HepG2 (cell line): ENCODE measurements at regions not wholly inside any gene's neighbourhood (a gene's known extent, or its start where the extent isn't known, plus 50 kb on each side); places are given as distances from the start of the nearest gene placed in this dataset.

Experiments used
- ATF7-NPFF ChIP-seq: sonication (generic); formaldehyde crosslinking; IDR thresholded peaks from 2 replicates; pipeline ENCODE4 v1.8.1; 2023; ENCODE audit warnings: mild to moderate bottlenecking, low read depth, missing genetic modification reagents, moderate library complexity
- BORCS8-MEF2B ChIP-seq: sonication (generic); formaldehyde crosslinking; IDR thresholded peaks from 2 replicates; pipeline ENCODE4 v1.8.0; 2022; ENCODE audit warnings: mild to moderate bottlenecking, missing genetic modification reagents
- CBFB ChIP-seq: sonication (generic); formaldehyde crosslinking; IDR thresholded peaks from 2 replicates; pipeline ENCODE4 v1.4.0; 2020; ENCODE audit warnings: missing genetic modification reagents
- GMEB1 ChIP-seq: sonication (generic); formaldehyde crosslinking; IDR thresholded peaks from 2 replicates; pipeline ENCODE4 v1.5.1; 2020; ENCODE audit warnings: missing genetic modification reagents, mild to moderate bottlenecking, borderline replicate concordance
- HOXA7 ChIP-seq: sonication (generic); formaldehyde crosslinking; IDR thresholded peaks from 2 replicates; pipeline ENCODE4 v1.8.1; 2022; ENCODE audit warnings: mild to moderate bottlenecking, missing genetic modification reagents, moderate library complexity
- MTA3 ChIP-seq: sonication (generic); formaldehyde crosslinking; IDR thresholded peaks from 2 replicates; pipeline ENCODE4 v1.4.0; 2020; ENCODE audit warnings: missing genetic modification reagents
- NFATC3 ChIP-seq: sonication (generic); formaldehyde crosslinking; IDR thresholded peaks from 2 replicates; pipeline ENCODE4 v1.5.1; 2020; ENCODE audit warnings: mild to moderate bottlenecking, missing genetic modification reagents
- PCBP2 ChIP-seq: fragments of 200-400 bp; formaldehyde crosslinking; optimal IDR thresholded peaks from 2 replicates; pipeline ENCODE3; 2018; ENCODE audit warnings: low read length, low read depth; ENCODE audit not compliant: poor library complexity, severe bottlenecking
- POLR2AphosphoS5 ChIP-seq: IDR thresholded peaks from 2 replicates; pipeline ENCODE4 v1.6.1; 2012; ENCODE audit warnings: low read depth, low read length
- RBAK ChIP-seq: sonication (generic); formaldehyde crosslinking; IDR thresholded peaks from 2 replicates; pipeline ENCODE4 v1.5.1; 2020; ENCODE audit warnings: mild to moderate bottlenecking, missing genetic modification reagents
- SRY ChIP-seq: sonication (generic); formaldehyde crosslinking; IDR thresholded peaks from 2 replicates; pipeline ENCODE4 v1.8.0; 2022; ENCODE audit warnings: mild to moderate bottlenecking, missing genetic modification reagents
- ZNF337 ChIP-seq: sonication (generic); formaldehyde crosslinking; IDR thresholded peaks from 2 replicates; pipeline ENCODE4 v1.5.1; 2020; ENCODE audit warnings: missing genetic modification reagents, low read depth, mild to moderate bottlenecking, borderline replicate concordance
- ZNF570 ChIP-seq: sonication (generic); formaldehyde crosslinking; IDR thresholded peaks from 2 replicates; pipeline ENCODE4 v1.4.0; 2020; ENCODE audit warnings: mild to moderate bottlenecking, missing genetic modification reagents, borderline replicate concordance
- ZNF614 ChIP-seq: IDR thresholded peaks from 2 replicates; pipeline ENCODE4 v1.6.1; 2018; ENCODE audit warnings: missing biosample characterization, missing genetic modification reagents, inconsistent platforms, borderline replicate concordance
- TF ChIP-seq, protein P1 (sequence below), 2 experiments: sonication (generic) in 1 of 2; formaldehyde crosslinking in 1 of 2; IDR thresholded peaks; 2 replicates each; pipeline versions ENCODE4 v1.5.1 to v1.6.1; 2011 to 2020; ENCODE audit warnings: borderline replicate concordance in 1 of 2, low read depth in 1 of 2, low read length in 1 of 2, mild to moderate bottlenecking in 1 of 2, missing genetic modification reagents in 1 of 2, moderate library complexity in 1 of 2
- TF ChIP-seq, protein P2 (sequence below): sonication (generic); formaldehyde crosslinking; IDR thresholded peaks from 2 replicates; pipeline ENCODE4 v1.4.0; 2020; ENCODE audit warnings: missing genetic modification reagents
- TF ChIP-seq, protein P3 (sequence below): sonication (generic); formaldehyde crosslinking; IDR thresholded peaks from 2 replicates; pipeline ENCODE4 v1.8.1; 2023; ENCODE audit warnings: mild to moderate bottlenecking, inconsistent platforms, moderate library complexity, missing genetic modification reagents, borderline replicate concordance

DNA sequence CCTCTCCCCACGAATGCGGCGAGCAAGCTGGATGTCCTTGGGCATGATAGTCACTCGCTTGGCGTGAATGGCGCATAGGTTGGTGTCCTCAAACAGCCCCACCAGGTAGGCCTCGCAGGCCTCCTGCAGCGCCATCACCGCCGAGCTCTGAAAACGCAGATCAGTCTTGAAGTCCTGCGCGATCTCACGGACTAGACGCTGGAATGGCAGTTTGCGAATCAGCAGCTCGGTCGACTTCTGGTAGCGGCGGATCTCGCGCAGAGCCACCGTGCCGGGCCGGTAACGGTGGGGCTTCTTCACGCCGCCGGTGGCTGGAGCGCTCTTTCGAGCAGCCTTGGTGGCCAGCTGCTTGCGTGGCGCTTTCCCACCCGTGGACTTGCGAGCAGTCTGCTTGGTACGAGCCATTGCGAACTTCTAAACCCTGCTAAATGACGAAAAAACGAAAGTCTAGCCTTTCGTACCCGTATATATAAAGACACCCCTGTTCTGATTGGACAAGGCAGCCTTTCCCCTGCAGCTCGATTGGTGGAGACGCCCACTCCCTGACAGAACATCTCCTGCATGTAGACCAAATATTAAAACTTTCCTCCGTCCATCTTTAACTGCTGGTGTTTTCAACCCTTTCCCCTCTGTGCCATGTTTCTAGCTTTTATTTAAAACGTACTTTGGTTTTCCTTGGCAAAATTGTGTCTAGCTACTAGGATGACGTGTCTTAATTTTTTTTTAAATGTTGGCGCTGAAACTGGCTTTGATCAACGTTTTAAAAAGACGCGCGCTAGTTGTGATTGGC is 109.8 kb downstream of the HFE start (continued):
- TF ChIP-seq GMEB1 (CRISPR knock-in tag) (peak; percentile 53; the same call in 1 of the 2 replicates), ZNF614 (CRISPR knock-in tag) (peak; percentile 41; the same call in 1 of the 2 replicates), CBFB (CRISPR knock-in tag) (no peak; the same call in 1 of the 2 replicates), ZNF337 (CRISPR knock-in tag) (peak; percentile 56; the same call in 1 of the 2 replicates), HOXA7 (CRISPR knock-in tag) (no peak), ATF7-NPFF (CRISPR knock-in tag) (no peak; the same call in 1 of the 2 replicates), POLR2AphosphoS5 (peak; percentile 98), MTA3 (CRISPR knock-in tag) (no peak), RBAK (no peak; the same call in 1 of the 2 replicates), SRY (CRISPR knock-in tag) (peak; percentile 97), NFATC3 (0 out of 2 replicates have a peak, but pooled peaks have one; percentile 86), ZNF570 (CRISPR knock-in tag) (no peak), PCBP2 (no peak), BORCS8-MEF2B (CRISPR knock-in tag) (peak; percentile 94; the same call in 1 of the 2 replicates)
- TF ChIP-seq, protein P1, sequence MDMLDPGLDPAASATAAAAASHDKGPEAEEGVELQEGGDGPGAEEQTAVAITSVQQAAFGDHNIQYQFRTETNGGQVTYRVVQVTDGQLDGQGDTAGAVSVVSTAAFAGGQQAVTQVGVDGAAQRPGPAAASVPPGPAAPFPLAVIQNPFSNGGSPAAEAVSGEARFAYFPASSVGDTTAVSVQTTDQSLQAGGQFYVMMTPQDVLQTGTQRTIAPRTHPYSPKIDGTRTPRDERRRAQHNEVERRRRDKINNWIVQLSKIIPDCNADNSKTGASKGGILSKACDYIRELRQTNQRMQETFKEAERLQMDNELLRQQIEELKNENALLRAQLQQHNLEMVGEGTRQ (IDR thresholded peaks at IDR 0.05; ENCODE audit: low read depth, low read length), result no peak
- TF ChIP-seq, protein P1 (CRISPR knock-in tag; IDR thresholded peaks at IDR 0.05; ENCODE audit: borderline replicate concordance), result no peak; the same call in none of the 2 replicates
- TF ChIP-seq, protein P2, sequence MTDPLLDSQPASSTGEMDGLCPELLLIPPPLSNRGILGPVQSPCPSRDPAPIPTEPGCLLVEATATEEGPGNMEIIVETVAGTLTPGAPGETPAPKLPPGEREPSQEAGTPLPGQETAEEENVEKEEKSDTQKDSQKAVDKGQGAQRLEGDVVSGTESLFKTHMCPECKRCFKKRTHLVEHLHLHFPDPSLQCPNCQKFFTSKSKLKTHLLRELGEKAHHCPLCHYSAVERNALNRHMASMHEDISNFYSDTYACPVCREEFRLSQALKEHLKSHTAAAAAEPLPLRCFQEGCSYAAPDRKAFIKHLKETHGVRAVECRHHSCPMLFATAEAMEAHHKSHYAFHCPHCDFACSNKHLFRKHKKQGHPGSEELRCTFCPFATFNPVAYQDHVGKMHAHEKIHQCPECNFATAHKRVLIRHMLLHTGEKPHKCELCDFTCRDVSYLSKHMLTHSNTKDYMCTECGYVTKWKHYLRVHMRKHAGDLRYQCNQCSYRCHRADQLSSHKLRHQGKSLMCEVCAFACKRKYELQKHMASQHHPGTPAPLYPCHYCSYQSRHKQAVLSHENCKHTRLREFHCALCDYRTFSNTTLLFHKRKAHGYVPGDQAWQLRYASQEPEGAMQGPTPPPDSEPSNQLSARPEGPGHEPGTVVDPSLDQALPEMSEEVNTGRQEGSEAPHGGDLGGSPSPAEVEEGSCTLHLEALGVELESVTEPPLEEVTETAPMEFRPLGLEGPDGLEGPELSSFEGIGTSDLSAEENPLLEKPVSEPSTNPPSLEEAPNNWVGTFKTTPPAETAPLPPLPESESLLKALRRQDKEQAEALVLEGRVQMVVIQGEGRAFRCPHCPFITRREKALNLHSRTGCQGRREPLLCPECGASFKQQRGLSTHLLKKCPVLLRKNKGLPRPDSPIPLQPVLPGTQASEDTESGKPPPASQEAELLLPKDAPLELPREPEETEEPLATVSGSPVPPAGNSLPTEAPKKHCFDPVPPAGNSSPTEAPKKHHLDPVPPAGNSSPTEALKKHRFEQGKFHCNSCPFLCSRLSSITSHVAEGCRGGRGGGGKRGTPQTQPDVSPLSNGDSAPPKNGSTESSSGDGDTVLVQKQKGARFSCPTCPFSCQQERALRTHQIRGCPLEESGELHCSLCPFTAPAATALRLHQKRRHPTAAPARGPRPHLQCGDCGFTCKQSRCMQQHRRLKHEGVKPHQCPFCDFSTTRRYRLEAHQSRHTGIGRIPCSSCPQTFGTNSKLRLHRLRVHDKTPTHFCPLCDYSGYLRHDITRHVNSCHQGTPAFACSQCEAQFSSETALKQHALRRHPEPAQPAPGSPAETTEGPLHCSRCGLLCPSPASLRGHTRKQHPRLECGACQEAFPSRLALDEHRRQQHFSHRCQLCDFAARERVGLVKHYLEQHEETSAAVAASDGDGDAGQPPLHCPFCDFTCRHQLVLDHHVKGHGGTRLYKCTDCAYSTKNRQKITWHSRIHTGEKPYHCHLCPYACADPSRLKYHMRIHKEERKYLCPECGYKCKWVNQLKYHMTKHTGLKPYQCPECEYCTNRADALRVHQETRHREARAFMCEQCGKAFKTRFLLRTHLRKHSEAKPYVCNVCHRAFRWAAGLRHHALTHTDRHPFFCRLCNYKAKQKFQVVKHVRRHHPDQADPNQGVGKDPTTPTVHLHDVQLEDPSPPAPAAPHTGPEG (CRISPR knock-in tag), result peak; percentile 86
- TF ChIP-seq, protein P3, sequence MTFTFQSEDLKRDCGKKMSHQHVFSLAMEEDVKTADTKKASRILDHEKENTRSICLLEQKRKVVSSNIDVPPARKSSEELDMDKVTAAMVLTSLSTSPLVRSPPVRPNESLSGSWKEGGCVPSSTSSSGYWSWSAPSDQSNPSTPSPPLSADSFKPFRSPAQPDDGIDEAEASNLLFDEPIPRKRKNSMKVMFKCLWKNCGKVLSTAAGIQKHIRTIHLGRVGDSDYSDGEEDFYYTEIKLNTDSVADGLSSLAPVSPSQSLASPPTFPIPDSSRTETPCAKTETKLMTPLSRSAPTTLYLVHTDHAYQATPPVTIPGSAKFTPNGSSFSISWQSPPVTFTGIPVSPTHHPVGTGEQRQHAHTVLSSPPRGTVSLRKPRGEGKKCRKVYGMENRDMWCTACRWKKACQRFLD (CRISPR knock-in tag), result peak; percentile 89
